Activated CD4-positive, alpha-beta memory T cell treated with anti-CD3 and anti-CD28 coated beads for 36 hours (primary cell): ENCODE measurements at regions not wholly inside any gene's neighbourhood (a gene's known extent, or its start where the extent isn't known, plus 50 kb on each side); places are given as distances from the start of the nearest gene placed in this dataset.

Experiments
- CTCF ChIA-PET: fragments of 350-600 bp; sonication (Branson Sonifier 250); formaldehyde crosslinking; loops from one replicate; lab custom pipeline; 2021; ENCODE audit warnings: antibody characterized with exemption, inconsistent platforms; lab: Charles Lee
- POLR2A ChIA-PET: fragments of 350-600 bp; sonication (Branson Sonifier 250); formaldehyde crosslinking; loops from one replicate; lab custom pipeline; 2021; ENCODE audit warnings: antibody characterized with exemption; lab: Charles Lee
- DNase-seq: peaks from one replicate; pipeline ENCODE4 v3.0.0-alpha.2; 2020
- H3K27ac Mint-ChIP-seq: one replicate; pipeline ENCODE4 v1.8.0; 2021; ENCODE audit warnings: mixed read lengths
- H3K27me3 Mint-ChIP-seq: one replicate; pipeline ENCODE4 v1.8.0; 2021; ENCODE audit warnings: mixed read lengths
- H3K36me3 Mint-ChIP-seq: one replicate; pipeline ENCODE4 v1.8.0; 2021; ENCODE audit warnings: mixed read lengths
- H3K4me1 Mint-ChIP-seq: one replicate; pipeline ENCODE4 v1.8.0; 2021; ENCODE audit warnings: low read depth, mixed read lengths
- H3K4me3 Mint-ChIP-seq: one replicate; pipeline ENCODE4 v1.8.0; 2021; ENCODE audit warnings: mild to moderate bottlenecking, mixed read lengths
- H3K9me3 Mint-ChIP-seq: one replicate; pipeline ENCODE4 v1.8.0; 2021; ENCODE audit warnings: mixed read lengths
- intact Hi-C: fragments of 100-400 bp; cut with micrococcal nuclease; formaldehyde crosslinking; loops from one replicate; pipeline ENCODE4 v1.15.1; 2023

- H3K27me3 Mint-ChIP-seq: no peaks in the 10 kb centered on the region
- H3K27ac Mint-ChIP-seq: no peak overlapping the region
- intact Hi-C loops: no loop called here
- no peak for DNase-seq
- no peaks in the 10 kb centered on the region for H3K9me3 Mint-ChIP-seq
- no peaks in the 10 kb centered on the region for H3K4me1 Mint-ChIP-seq
- ChIA-PET CTCF (no interaction called here), POLR2A (no interaction called here)
- H3K36me3 Mint-ChIP-seq: no peaks in the 10 kb centered on the region
- H3K4me3 Mint-ChIP-seq: no peak overlapping the region
Observed at GRCh38 chr7:45479781-45480180, 94.4 kb upstream of the ADCY1 start.

- intact Hi-C loops: no loop called here
- ChIA-PET CTCF (no interaction called here), POLR2A (no interaction called here)
- Mint-ChIP-seq H3K36me3 (no peaks in the 10 kb centered on the region), H3K4me3 (no peak overlapping the region), H3K27ac (no peak overlapping the region), H3K27me3 (no peaks in the 10 kb centered on the region), H3K9me3 (no peaks in the 10 kb centered on the region), H3K4me1 (no peaks in the 10 kb centered on the region)
- DNase-seq: no peak
Observed at GRCh38 chr7:45482451-45482850, 91.7 kb upstream of the ADCY1 start.

GRCh38 chr7:45484094-45484493, 90.1 kb upstream of the ADCY1 start:
- no peaks in the 10 kb centered on the region for H3K27me3 Mint-ChIP-seq
- DNase-seq: no peak
- POLR2A ChIA-PET: no interaction called here
- no peaks in the 10 kb centered on the region for H3K36me3 Mint-ChIP-seq
- CTCF ChIA-PET: no interaction called here
- H3K4me1 Mint-ChIP-seq: no peaks in the 10 kb centered on the region
- H3K9me3 Mint-ChIP-seq: no peaks in the 10 kb centered on the region
- intact Hi-C loops: no loop called here
- no peak overlapping the region for H3K27ac Mint-ChIP-seq
- H3K4me3 Mint-ChIP-seq: no peak overlapping the region

- ChIA-PET POLR2A (no interaction called here), CTCF (no interaction called here)
- H3K4me1 Mint-ChIP-seq: no peaks in the 10 kb centered on the region
- intact Hi-C loops: no loop called here
- H3K36me3 Mint-ChIP-seq: no peaks in the 10 kb centered on the region
- no peaks in the 10 kb centered on the region for H3K9me3 Mint-ChIP-seq
- H3K4me3 Mint-ChIP-seq: no peak overlapping the region
- no peaks in the 10 kb centered on the region for H3K27me3 Mint-ChIP-seq
- no peak for DNase-seq
- H3K27ac Mint-ChIP-seq: no peak overlapping the region
Observed at GRCh38 chr7:45486575-45486974, 87.6 kb upstream of the ADCY1 start.

GRCh38 chr7:45494885-45495284, 79.3 kb upstream of the ADCY1 start:
- Mint-ChIP-seq H3K27me3 (peaks cover 6% of the 10 kb centered on the region), H3K9me3 (peaks cover 7% of the 10 kb centered on the region), H3K36me3 (no peaks in the 10 kb centered on the region), H3K4me1 (no peaks in the 10 kb centered on the region), H3K4me3 (no peak overlapping the region), H3K27ac (no peak overlapping the region)
- POLR2A ChIA-PET: no interaction called here
- intact Hi-C loops: no loop called here
- no peak for DNase-seq
- CTCF ChIA-PET: no interaction called here

- intact Hi-C loops: no loop called here
- peaks cover 6% of the 10 kb centered on the region for H3K27me3 Mint-ChIP-seq
- no peak overlapping the region for H3K27ac Mint-ChIP-seq
- H3K4me1 Mint-ChIP-seq: no peaks in the 10 kb centered on the region
- DNase-seq: no peak
- CTCF ChIA-PET: no interaction called here
- H3K36me3 Mint-ChIP-seq: no peaks in the 10 kb centered on the region
- H3K4me3 Mint-ChIP-seq: no peak overlapping the region
- POLR2A ChIA-PET: no interaction called here
- peaks cover 7% of the 10 kb centered on the region for H3K9me3 Mint-ChIP-seq
Observed at GRCh38 chr7:45495618-45496017, 78.5 kb upstream of the ADCY1 start.

- no peak for DNase-seq
- ChIA-PET POLR2A (no interaction called here), CTCF (no interaction called here)
- Mint-ChIP-seq H3K27ac (no peak overlapping the region), H3K4me3 (no peak overlapping the region), H3K9me3 (peaks cover 8% of the 10 kb centered on the region), H3K36me3 (no peaks in the 10 kb centered on the region), H3K4me1 (no peaks in the 10 kb centered on the region), H3K27me3 (peaks cover 4% of the 10 kb centered on the region)
- intact Hi-C loops: no loop called here
Observed at GRCh38 chr7:45500257-45500656, 73.9 kb upstream of the ADCY1 start.

GRCh38 chr7:45501791-45502190, 72.4 kb upstream of the ADCY1 start:
- H3K9me3 Mint-ChIP-seq: peaks cover 21% of the 10 kb centered on the region
- CTCF ChIA-PET: no interaction called here
- no peaks in the 10 kb centered on the region for H3K4me1 Mint-ChIP-seq
- DNase-seq: no peak
- no peak overlapping the region for H3K4me3 Mint-ChIP-seq
- POLR2A ChIA-PET: no interaction called here
- intact Hi-C loops: no loop called here
- H3K36me3 Mint-ChIP-seq: no peaks in the 10 kb centered on the region
- H3K27ac Mint-ChIP-seq: no peak overlapping the region
- no peaks in the 10 kb centered on the region for H3K27me3 Mint-ChIP-seq

GRCh38 chr7:45506059-45506458, 68.1 kb upstream of the ADCY1 start:
- peaks cover 34% of the 10 kb centered on the region for H3K9me3 Mint-ChIP-seq
- no peak overlapping the region for H3K27ac Mint-ChIP-seq
- intact Hi-C loops: no loop called here
- no peaks in the 10 kb centered on the region for H3K4me1 Mint-ChIP-seq
- CTCF ChIA-PET: no interaction called here
- no peak for DNase-seq
- H3K27me3 Mint-ChIP-seq: no peaks in the 10 kb centered on the region
- H3K4me3 Mint-ChIP-seq: no peak overlapping the region
- POLR2A ChIA-PET: no interaction called here
- H3K36me3 Mint-ChIP-seq: no peaks in the 10 kb centered on the region

GRCh38 chr7:45509222-45509621, 64.9 kb upstream of the ADCY1 start:
- H3K9me3 Mint-ChIP-seq: peaks cover 33% of the 10 kb centered on the region
- no peak overlapping the region for H3K4me3 Mint-ChIP-seq
- H3K27ac Mint-ChIP-seq: no peak overlapping the region
- H3K4me1 Mint-ChIP-seq: no peaks in the 10 kb centered on the region
- POLR2A ChIA-PET: no interaction called here
- no peak for DNase-seq
- CTCF ChIA-PET: no interaction called here
- H3K27me3 Mint-ChIP-seq: peaks cover 8% of the 10 kb centered on the region
- no peaks in the 10 kb centered on the region for H3K36me3 Mint-ChIP-seq
- intact Hi-C loops: no loop called here

GRCh38 chr7:45511721-45512597, 62.2 kb upstream of the ADCY1 start:
- Mint-ChIP-seq H3K4me1 (no peaks in the 10 kb centered on the region), H3K27me3 (peaks cover 8% of the 10 kb centered on the region), H3K9me3 (peaks cover 13% of the 10 kb centered on the region), H3K27ac (no peak overlapping the region), H3K36me3 (no peaks in the 10 kb centered on the region), H3K4me3 (no peak overlapping the region)
- CTCF ChIA-PET: no interaction called here
- DNase-seq: no peak
- intact Hi-C loops: no loop called here
- POLR2A ChIA-PET: no interaction called here

GRCh38 chr7:45514944-45515343, 59.2 kb upstream of the ADCY1 start:
- H3K9me3 Mint-ChIP-seq: peaks cover 16% of the 10 kb centered on the region
- peaks cover 8% of the 10 kb centered on the region for H3K27me3 Mint-ChIP-seq
- intact Hi-C loops: no loop called here
- DNase-seq: no peak
- H3K4me3 Mint-ChIP-seq: no peak overlapping the region
- ChIA-PET CTCF (no interaction called here), POLR2A (no interaction called here)
- H3K4me1 Mint-ChIP-seq: no peaks in the 10 kb centered on the region
- no peak overlapping the region for H3K27ac Mint-ChIP-seq
- no peaks in the 10 kb centered on the region for H3K36me3 Mint-ChIP-seq

- Mint-ChIP-seq H3K4me3 (no peak overlapping the region), H3K9me3 (peaks cover 16% of the 10 kb centered on the region), H3K27ac (no peak overlapping the region), H3K36me3 (no peaks in the 10 kb centered on the region), H3K27me3 (peaks cover 8% of the 10 kb centered on the region), H3K4me1 (no peaks in the 10 kb centered on the region)
- no peak for DNase-seq
- CTCF ChIA-PET: no interaction called here
- intact Hi-C loops: no loop called here
- POLR2A ChIA-PET: no interaction called here
Observed at GRCh38 chr7:45515346-45515745, 58.8 kb upstream of the ADCY1 start.
